Left renal cortex interstitium (tissue), 4 donors: ENCODE measurements at regions not wholly inside any gene's neighbourhood (a gene's known extent, or its start where the extent isn't known, plus 50 kb on each side); places are given as distances from the start of the nearest gene placed in this dataset.
"Not testable (repeated sequence)": the region's sequence is repeated elsewhere in the genome, so short reads cannot be mapped to it uniquely, and the experiment has no call there.

Experiments
- DNase-seq, 4 donors: peaks; one replicate each; pipeline ENCODE4 v3.0.0-alpha.2; 2013; ENCODE audit warnings: low read depth in 4 of 4, low spot score in 2 of 4, missing footprints in 1 of 4

DNA sequence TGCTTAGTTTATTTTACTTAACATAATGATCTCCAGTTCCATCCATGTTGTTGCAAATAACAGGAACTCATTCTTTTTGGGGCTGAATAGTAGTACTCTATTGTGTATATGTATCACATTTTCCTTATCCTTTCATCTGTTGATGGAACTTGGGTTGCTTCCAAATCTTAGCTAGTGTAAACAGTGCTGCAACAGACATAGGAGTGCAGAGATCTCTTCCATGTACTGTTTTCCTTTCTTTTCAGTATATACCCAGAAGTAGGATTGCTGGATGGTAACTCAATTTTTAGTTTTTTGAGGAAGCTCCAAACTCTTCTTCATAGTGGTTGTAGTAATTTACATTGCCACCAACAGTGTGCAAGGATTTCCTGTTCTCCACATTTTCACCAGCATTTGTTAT, 138.8 kb upstream of the POC5 start:
- no peak for DNase-seq

DNA sequence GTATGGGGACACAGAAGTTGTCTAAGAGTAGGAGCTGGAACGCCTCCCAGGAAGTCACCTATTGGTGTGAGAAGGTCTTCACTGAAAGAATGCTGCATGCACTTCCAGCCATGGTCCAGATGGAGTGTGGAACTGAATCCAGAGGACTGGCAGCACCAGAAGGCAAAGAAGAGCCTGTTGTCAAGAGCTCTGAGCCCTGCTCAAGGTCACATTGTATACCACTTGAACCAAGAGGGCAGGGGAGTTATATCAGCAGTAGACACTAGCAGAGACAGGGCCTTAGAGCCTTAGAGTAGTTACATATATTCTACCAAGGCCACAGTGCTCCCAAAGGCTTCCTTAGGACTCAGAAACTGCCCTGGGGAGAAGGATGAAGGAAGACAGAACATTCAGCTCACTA, 130.8 kb upstream of the POC5 start:
- DNase-seq, result no peak

DNA sequence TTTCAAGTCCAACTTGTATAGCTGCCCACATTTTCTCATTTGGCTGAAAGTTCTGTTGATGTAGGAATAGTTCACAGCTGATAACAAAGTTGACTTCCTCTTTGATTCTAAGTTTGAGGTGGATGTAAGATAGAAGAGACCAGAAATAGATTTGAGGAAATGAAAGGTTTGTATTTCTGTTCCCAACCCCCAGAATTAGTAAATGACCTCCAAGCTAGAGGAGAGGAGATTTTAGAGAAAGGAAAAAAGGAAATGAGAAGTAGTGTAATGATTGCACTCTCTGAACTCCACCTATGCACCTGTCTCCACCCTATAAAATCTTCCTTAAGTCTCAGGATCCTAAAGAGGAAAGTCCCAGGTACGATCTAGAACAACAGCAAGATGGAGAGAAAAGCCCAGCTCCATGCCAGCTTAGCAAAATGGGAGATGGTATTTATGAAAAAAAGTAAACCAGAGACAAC, 130.4 kb upstream of the POC5 start:
- no peak for DNase-seq

DNA sequence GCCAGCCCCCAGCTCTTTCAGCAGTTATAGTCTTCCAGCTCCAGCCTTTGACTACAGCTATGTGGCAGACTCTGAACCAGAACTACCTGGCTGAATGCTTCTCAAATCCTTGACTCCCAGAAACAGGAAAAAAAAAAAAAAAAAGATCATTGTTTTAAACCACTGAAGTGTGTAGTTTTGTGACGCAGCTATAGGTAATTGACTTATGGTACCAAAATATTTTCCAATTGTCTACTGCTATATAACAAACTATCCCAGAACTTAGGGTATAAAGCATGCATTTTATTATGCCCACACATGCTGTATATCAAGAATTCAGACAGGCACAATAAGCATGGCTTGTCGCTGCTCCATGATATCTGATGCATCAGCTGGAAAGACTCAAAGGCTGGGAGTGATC, 127.1 kb upstream of the POC5 start:
- DNase-seq, result no peak

DNA sequence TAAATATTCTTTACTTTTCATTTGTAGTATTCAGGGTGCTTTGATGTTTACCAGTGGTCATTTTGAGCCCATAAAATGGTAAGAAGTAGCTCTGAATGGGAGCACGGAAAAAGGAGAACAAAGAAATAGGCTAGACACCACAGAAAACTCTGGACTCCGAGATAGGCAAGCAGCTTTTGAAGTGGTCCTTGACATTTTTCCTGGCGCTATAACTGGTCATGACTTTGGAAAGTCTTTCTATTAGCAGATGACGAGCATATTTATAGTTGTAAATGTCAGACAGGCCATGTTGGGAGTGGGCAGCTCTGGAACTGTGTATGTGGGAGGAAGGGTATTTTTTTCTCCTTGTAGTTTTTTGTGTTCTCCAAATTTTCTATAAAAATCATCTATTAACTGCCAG, 126.1 kb upstream of the POC5 start:
- DNase-seq, result no peak

DNA sequence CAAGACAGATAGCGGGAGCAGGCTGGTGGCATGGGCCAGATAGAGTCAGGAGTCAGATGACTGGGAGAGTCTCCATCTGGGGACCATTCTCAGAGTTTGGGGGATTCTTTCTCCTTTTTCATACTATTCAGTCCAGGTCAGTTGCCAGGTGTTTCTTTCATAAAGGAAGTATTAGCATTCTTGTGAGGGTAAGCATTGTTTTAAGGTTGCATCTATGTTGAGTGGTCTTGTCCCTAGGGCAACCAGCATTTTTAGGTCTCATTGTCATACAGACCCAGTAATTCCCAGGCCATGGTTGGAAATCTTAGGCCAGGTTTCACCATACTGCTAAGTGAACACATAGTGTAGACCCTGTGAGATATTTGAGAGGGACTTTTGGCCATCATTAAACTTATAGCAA, 122.3 kb upstream of the POC5 start:
- DNase-seq, result no peak

DNA sequence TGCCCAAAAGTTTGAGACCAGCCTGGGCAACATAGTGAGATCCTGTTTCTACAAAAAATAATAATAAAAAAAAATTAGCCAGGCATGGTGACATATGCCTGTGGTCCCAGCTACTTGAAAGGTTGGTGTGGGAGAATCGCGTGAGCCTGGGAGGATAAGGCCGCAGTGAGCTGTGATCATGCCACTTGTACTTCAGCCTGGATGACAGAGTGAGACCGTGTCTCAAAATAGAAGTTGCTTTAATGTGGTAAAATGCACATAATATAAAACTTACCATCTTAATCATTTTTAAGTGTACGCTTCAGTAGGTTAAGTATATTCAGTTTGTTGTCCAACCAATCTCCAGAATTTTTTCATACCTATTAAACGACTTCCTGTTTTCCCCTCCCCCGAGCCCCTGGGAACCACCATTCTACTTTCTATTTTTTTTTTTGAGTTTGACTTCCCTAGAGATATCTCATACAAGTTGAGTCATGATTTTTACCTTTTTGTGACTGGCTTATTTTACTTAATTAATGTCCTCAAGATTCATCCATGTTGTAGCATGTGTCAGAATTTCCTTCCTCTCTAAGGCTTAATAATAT, 120.1 kb upstream of the POC5 start:
- DNase-seq, result no peak

DNA sequence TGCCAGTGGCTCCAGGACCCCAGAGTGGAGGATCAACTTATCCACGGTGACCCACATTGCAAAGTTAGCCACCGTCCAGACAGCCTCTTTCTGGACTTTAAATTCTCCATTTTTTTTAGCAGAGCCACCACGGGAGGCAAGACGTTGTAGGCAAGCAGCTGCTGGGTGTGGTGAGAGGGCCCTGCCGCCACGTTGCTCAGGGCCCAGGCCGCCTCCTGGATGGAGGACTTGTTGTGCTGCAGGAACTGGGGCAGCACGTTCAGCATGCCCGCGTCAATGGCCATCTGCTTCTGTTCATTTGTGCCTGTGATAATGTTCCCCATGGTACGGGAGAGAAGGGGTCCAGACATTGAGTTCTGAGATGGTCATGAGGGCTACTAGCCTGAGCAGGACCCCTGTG, 114.3 kb upstream of the POC5 start:
- DNase-seq, result no peak

DNA sequence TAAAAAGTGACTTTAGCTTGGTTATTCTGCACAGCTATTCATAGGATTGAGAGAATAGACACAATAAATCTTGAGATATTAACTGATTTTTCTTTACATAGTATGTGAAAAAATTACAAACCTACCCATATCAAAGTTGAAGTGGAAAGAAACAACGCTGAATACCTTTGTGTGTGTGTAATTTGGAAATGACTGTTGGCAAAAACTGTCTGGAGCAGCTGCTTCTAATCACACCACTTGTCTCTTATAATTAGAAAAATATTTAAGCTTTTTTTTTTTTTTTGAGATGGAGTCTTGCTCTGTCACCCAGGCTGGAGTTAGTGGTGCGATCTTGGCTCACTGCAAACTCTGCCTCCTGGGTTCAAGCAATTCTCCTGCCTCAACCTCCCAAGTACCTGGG, 110.8 kb upstream of the POC5 start:
- no peak for DNase-seq

DNA sequence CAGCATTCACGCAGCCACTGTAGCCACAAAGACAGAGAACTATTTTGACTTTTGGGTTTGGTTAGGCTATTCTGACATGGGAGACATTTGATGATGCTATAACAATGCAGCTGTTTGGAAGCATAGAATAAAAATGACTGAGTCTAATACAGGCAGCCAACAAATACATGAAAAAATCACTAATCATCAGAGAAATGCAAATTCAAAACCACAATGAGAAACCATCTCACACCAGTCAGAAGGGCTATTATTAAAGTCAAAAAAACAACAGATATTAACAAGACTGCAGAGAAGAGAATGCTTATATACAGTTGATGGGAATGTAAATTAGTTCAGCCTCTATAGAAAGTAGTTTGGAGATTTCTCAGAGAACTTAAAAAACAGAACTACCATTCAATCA, 107.1 kb upstream of the POC5 start:
- no peak for DNase-seq

DNA sequence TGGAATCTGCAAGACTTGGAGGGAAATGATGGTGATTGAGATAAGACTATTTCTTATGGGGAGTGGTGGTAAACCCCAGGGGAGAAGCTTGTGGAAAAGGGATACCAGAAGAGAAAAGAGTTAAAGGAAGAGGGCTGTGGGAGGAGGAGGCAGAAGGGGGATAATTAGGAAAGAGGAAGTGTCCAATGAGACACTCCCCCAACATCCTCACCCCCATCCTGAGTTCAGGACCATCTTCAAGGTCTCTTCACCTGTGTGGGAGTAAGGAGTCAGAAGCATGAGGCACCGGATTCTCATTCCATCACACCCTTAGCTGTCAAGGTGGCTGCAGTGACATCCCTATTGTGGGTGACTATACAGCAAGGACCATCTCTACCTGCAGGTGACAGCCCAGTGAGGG, 106.6 kb upstream of the POC5 start:
- no peak for DNase-seq

DNA sequence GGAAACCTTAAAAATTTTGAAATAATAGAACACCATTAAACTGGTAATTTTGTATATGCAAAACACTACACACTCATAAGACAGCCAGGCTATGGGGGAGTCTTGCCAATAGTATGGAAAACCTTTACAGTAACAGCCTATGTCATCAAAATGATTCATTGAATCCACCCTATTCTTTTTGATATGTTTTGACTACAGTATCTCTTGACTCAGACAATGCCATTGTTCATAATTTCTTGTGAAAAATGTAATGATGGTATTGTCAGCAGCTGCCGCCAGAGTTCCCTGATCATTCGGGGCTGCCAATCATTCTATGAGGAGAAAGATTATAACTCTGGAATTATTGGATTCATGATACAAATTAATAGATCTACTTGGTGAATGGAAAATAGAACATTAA, 101.4 kb upstream of the POC5 start:
- no peak for DNase-seq

DNA sequence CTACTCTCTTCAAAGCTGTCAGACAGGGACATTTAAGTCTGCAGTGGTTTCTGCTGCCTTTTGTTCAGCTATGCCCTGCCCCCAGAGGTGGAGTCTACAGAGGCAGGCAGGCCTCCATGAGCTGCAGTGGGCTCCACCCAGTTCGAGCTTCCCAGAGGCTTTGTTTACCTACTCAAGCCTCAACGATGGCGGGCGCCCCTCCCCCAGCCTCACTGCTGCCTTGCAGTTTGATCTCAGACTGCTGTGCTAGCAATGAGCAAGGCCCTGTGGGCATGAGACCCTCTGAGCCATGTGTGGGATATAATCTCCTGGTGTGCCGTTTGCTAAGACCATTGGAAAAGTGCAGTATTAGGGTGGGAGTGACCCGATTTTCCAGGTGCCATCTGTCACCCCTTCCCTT, 82.5 kb upstream of the POC5 start:
- not testable (repeated sequence) for DNase-seq

DNA sequence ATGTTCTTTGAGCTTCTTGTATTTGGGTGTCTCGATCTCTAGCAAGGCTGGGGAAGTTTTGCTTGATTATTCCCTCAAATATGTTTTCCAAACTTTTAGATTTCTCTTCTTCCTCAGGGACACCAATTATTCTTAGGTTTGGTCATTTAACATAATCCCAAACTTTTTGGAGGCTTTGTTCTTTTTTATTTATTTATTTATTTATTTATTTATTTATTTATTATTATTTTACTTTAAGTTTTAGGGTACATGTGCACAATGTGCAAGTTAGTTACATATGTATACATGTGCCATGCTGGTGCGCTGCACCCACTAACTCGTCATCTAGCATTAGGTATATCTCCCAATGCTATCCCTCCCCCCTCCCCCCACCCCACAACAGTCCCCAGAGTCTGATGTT, 52.1 kb upstream of the POC5 start:
- DNase-seq, result not testable (repeated sequence)
